Endodermal cell (in vitro differentiated cells): ENCODE measurements at regions not wholly inside any gene's neighbourhood (a gene's known extent, or its start where the extent isn't known, plus 50 kb on each side); places are given as distances from the start of the nearest gene placed in this dataset.

Source experiments
- DNase-seq: peaks from one replicate; pipeline ENCODE4 v3.0.0-alpha.2; 2017
- H3K27ac ChIP-seq: 2 replicates; pipeline ENCODE4 v1.5.1; 2013; ENCODE audit warnings: mild to moderate bottlenecking, low read depth, low read length, moderate library complexity
- H3K27me3 ChIP-seq: 2 replicates; pipeline ENCODE4 v1.6.1; 2013; ENCODE audit warnings: mild to moderate bottlenecking, low read length, moderate library complexity; ENCODE audit not compliant: insufficient read depth, control insufficient read depth, poor library complexity, severe bottlenecking
- H3K36me3 ChIP-seq: 2 replicates; pipeline ENCODE4 v1.7.0; 2013; ENCODE audit warnings: mild to moderate bottlenecking, low read length, moderate library complexity; ENCODE audit not compliant: control insufficient read depth, insufficient read depth
- H3K4me1 ChIP-seq: one replicate; pipeline ENCODE4 v1.7.0; 2013; ENCODE audit warnings: low read length; ENCODE audit not compliant: control insufficient read depth, insufficient read depth
- H3K4me3 ChIP-seq: 2 replicates; pipeline ENCODE4 v1.5.1; 2013; ENCODE audit warnings: mild to moderate bottlenecking, low read length, moderate library complexity
- H3K9ac ChIP-seq: 2 replicates; pipeline ENCODE4 v1.6.1; 2013; ENCODE audit warnings: mild to moderate bottlenecking, low read length, moderate library complexity; ENCODE audit not compliant: poor library complexity, severe bottlenecking; ENCODE audit errors: extremely low read depth
- H3K9me3 ChIP-seq: 2 replicates; pipeline ENCODE4 v1.6.1; 2013; ENCODE audit warnings: mild to moderate bottlenecking, low read length, moderate library complexity; ENCODE audit not compliant: control insufficient read depth
- H3K27ac Mint-ChIP-seq: 2 replicates; pipeline ENCODE4 v1.8.0; 2020; ENCODE audit warnings: mixed read lengths
- H3K27me3 Mint-ChIP-seq: 2 replicates; pipeline ENCODE4 v1.8.0; 2021; ENCODE audit warnings: mild to moderate bottlenecking, mixed read lengths; ENCODE audit not compliant: insufficient read depth
- H3K36me3 Mint-ChIP-seq: 2 replicates; pipeline ENCODE4 v1.8.0; 2020; ENCODE audit warnings: low read depth, mixed read lengths
- H3K4me1 Mint-ChIP-seq: 2 replicates; pipeline ENCODE4 v1.8.0; 2020; ENCODE audit warnings: mixed read lengths
- H3K4me3 Mint-ChIP-seq: 2 replicates; pipeline ENCODE4 v1.8.0; 2020; ENCODE audit warnings: mild to moderate bottlenecking, moderate library complexity, mixed read lengths
- H3K9me3 Mint-ChIP-seq: 2 replicates; pipeline ENCODE4 v1.8.0; 2020; ENCODE audit warnings: mild to moderate bottlenecking, mixed read lengths
- WGBS, 2 experiments: methylation state at CpG; one replicate each; pipeline versions ENCODE4 v1.1.5 to v1.1.7; 2013; ENCODE audit warnings: missing lambda C conversion rate in 2 of 2, mixed read lengths in 1 of 2; ENCODE audit not compliant: insufficient coverage in 1 of 2, insufficient read length in 1 of 2; 5-methylcytosine and 5-hydroxymethylcytosine counted together
- TF ChIP-seq, protein P1 (sequence below): fragments of 200-600 bp; sonication (generic); conservative IDR thresholded peaks from 2 replicates; pipeline ENCODE4 v1.5.0; 2021; ENCODE audit warnings: antibody characterized with exemption, mild to moderate bottlenecking

DNA sequence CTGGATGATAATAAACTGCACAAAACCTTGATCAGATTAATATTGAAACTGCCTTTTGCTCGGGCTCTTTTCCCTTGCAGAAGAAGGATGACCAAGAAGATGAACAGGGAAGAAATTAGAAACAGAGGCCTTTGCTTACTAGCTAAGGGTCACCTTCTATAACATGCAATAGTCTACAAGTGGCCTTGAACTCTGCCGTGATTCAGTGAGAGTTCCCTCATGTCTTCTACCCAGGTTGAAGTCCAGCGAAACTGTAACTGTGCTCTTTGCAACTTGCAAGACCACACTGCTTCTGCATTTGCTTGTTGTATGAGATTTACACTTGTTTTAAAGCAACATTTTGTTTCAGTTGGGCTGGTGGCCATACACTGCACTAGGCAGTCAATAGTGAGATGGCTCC is 108.4 kb downstream of the IGLL1 start:
- TF ChIP-seq, protein P1, sequence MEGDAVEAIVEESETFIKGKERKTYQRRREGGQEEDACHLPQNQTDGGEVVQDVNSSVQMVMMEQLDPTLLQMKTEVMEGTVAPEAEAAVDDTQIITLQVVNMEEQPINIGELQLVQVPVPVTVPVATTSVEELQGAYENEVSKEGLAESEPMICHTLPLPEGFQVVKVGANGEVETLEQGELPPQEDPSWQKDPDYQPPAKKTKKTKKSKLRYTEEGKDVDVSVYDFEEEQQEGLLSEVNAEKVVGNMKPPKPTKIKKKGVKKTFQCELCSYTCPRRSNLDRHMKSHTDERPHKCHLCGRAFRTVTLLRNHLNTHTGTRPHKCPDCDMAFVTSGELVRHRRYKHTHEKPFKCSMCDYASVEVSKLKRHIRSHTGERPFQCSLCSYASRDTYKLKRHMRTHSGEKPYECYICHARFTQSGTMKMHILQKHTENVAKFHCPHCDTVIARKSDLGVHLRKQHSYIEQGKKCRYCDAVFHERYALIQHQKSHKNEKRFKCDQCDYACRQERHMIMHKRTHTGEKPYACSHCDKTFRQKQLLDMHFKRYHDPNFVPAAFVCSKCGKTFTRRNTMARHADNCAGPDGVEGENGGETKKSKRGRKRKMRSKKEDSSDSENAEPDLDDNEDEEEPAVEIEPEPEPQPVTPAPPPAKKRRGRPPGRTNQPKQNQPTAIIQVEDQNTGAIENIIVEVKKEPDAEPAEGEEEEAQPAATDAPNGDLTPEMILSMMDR = no peak
- Histone ChIP-seq H3K4me1 (no peaks in the 10 kb centered on the region), H3K36me3 (no peaks in the 10 kb centered on the region), H3K9ac (no peak overlapping the region), H3K27me3 (no peaks in the 10 kb centered on the region), H3K4me3 (no peak overlapping the region), H3K27ac (no peak overlapping the region), H3K9me3 (no peaks in the 10 kb centered on the region)
- Mint-ChIP-seq H3K4me1 (no peaks in the 10 kb centered on the region), H3K36me3 (no peaks in the 10 kb centered on the region), H3K9me3 (no peaks in the 10 kb centered on the region), H3K27me3 (peaks cover 22% of the 10 kb centered on the region), H3K4me3 (no peak overlapping the region), H3K27ac (no peak overlapping the region)
- WGBS, 2 experiments = 96 to 100% methylated on average over 3 of the region's 3 CpGs
- DNase-seq = no peak

DNA sequence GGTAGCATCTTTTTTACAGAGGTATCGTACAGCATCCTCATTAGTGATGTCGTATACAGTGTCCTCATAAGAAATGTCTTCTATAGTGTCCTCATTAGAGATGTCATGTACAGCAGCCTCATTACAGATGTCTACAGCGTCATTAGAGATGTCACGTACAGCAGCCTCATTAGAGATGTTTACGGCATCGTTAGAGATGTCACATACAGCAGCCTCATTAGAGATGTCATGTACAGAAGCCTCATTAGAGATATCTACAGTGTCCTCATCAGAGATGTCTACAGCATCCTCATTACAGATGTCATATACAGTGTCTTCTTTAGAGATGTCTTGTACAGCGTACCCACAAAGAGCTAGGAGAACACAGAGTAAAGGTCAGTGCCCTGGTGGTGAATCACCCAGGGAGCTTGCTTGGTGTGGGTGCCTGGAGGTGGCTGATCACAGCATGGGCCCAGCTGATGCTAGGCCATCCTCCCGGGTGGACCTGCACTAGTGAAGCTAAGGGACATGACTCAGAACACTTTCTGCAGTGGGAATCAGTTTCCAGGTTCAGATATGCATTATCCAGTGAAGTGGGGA is 109.2 kb downstream of the IGLL1 start:
- Mint-ChIP-seq H3K4me1 (no peaks in the 10 kb centered on the region), H3K27ac (no peak overlapping the region), H3K27me3 (peaks cover 22% of the 10 kb centered on the region), H3K36me3 (no peaks in the 10 kb centered on the region), H3K4me3 (no peak overlapping the region), H3K9me3 (no peaks in the 10 kb centered on the region)
- Histone ChIP-seq H3K4me1 (no peaks in the 10 kb centered on the region), H3K27me3 (no peaks in the 10 kb centered on the region), H3K9me3 (no peaks in the 10 kb centered on the region), H3K27ac (no peak overlapping the region), H3K36me3 (no peaks in the 10 kb centered on the region), H3K4me3 (no peak overlapping the region), H3K9ac (no peak overlapping the region)
- no peak for DNase-seq
- WGBS, 2 experiments = 90 to 95% methylated on average over 7 to 8 of the region's 8 CpGs
- TF ChIP-seq, protein P1 = no peak

DNA sequence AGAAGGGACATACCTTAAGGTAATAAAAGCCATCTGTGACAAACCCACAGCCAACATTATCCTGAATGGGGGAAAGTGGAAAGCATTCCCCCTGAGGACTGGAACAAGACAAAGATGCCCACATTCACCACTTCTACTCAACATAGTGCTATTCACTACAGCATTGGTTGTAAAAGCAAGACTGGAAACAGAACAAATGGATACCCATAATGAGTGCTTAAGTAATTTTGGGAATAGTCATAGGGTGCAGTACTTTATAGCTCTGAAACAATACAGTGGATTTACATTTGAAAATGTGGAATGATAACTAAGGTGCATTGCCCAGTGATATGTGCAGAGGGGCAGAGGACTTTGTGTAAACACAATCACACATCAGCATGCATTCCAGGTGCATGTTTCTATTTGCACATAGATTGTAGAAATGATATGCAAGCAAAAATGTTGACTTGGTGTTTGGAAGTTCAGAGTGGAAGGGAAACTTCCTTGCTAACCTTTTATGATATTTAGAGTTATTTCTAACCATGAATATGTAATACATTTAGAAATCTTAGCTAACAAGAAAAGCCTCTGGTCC is 112.3 kb downstream of the IGLL1 start:
- TF ChIP-seq, protein P1 = no peak
- no peaks in the 10 kb centered on the region for H3K9me3 ChIP-seq
- H3K36me3 ChIP-seq = no peaks in the 10 kb centered on the region
- no peak overlapping the region for H3K27ac Mint-ChIP-seq
- H3K27me3 Mint-ChIP-seq = peaks cover 9% of the 10 kb centered on the region
- H3K4me3 ChIP-seq = no peak overlapping the region
- H3K4me1 ChIP-seq = no peaks in the 10 kb centered on the region
- H3K4me3 Mint-ChIP-seq = no peak overlapping the region
- H3K27me3 ChIP-seq = no peaks in the 10 kb centered on the region
- H3K9ac ChIP-seq = no peak overlapping the region
- no peaks in the 10 kb centered on the region for H3K4me1 Mint-ChIP-seq
- no peak overlapping the region for H3K27ac ChIP-seq
- no peak for DNase-seq
- H3K36me3 Mint-ChIP-seq = no peaks in the 10 kb centered on the region
- no peaks in the 10 kb centered on the region for H3K9me3 Mint-ChIP-seq
